Stimulated activated CD4-positive, alpha-beta T cell treated with anti-CD3 and anti-CD28 coated beads, Interleukin-4, amount 100 ng/mL, for 4 hours (primary cell): ENCODE measurements at regions not wholly inside any gene's neighbourhood (a gene's known extent, or its start where the extent isn't known, plus 50 kb on each side); places are given as distances from the start of the nearest gene placed in this dataset.
"Not testable (repeated sequence)": the region's sequence is repeated elsewhere in the genome, so short reads cannot be mapped to it uniquely, and the experiment has no call there.

Experiments used
- DNase-seq, 2 experiments: peaks; one replicate each; pipeline ENCODE4 v3.0.0-alpha.2; 2020

DNA sequence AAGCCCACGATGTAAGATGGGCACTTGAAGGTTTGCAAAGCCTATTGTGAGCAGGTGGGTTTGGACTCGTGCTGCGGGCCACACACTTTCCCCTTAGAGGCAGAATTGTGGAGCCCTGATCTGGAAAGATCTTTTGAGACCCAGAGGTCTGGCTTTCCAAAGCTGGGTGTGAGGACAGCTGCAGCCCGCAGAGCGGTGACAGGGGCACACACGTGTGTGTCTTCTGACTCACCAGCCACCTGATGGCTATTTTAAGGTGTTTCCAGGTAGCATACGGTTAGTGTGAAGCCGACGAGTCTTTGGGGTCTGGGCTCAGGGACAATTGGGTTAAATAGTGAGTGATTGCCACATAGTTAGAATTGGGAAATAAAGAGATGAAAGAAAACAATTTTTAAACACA is 108.9 kb upstream of the GSE1 start:
- no peak for DNase-seq

DNA sequence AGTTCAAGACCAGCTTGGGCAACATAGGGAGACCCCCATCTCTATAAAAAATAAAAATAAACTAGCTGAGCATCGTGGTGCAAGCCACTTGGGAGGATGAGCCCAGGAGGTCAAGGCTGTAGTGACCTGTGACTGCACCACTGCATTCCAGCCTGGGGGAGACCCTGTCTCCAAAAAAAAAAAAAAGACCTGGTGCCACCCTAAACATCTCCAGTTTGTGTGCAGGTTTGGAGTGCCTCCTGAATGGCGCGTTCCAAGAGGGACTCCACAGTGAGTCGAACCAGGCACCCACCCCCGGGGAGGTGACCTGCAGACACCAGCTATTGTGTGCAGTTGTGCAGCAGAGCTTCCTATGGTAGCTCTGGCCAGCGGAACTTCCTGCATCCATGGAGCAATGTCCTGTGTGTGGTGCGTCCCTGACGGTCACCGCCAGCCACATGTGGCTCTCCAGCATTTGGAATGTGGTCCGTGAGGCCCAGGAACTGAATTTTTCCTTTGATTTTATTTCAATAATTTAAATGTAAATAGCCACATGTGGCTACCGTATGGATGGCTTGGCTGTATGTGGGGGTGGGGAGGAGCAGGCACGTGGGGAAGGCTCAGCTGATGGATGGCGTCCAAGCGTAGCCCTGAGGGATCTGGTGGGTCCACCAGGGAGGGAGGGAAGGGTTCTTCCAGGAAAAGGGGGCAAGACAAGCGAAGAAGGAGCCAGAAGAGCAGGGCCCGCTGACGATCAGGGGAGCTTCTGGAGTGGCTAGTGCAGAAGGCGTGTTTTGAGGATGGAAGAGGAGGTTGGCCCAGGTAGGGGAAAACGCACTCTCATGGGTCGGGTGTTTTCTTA is 107.1 kb upstream of the GSE1 start:
- DNase-seq, result no peak

DNA sequence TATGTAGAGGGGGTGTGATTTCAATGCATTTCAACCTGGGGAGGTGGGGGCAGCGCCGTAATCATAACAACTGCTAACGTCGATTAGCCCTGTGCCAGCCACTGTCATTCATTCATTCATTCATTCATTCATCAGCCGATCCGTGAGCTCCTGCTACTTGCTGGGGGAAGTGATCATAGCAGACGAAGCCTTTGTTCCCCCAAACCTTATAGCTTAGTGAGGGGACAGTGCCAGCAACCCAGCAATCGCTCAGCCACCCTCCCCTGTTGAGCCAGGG is 106.5 kb upstream of the GSE1 start:
- DNase-seq, result no peak

DNA sequence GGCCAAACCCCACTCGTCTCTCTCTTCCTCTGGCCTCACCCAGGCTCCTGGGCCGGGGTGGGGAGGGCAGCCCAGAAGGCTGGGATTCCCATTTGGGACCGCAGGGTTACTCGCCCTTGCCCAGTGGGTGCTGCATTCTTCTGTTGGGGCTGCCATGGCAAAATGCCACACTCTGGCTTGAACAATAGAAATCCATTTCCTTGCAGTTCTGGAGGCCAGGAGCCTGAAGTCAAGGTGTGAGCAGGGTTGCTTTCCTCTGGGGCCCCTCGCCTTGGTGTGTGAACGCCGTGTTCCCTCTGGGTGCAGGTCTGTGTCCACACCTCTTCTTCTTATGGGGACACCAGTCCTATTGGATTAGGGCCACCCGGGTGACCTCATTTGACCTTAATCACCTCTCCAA is 105.8 kb upstream of the GSE1 start:
- no peak for DNase-seq

DNA sequence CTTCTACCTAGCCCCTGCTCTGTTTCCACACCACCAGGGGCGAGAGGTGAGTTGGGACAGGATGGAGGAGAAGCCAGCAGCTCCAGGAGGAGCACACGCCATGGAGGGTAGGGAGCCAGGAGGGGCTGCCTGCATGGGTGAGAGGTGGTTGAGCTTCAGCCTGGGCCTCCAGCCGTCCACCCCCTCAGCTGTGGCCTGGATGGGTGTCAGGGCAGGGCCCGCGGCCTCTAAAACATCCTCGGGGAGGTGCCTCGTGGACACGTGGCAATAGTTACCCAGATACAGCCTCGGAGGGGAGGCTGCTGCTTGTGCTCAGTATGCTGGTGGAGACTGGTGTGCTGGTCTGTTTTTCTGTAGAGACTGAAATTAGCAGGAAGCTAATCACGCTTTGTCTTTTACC is 104.7 kb upstream of the GSE1 start:
- no peak for DNase-seq

DNA sequence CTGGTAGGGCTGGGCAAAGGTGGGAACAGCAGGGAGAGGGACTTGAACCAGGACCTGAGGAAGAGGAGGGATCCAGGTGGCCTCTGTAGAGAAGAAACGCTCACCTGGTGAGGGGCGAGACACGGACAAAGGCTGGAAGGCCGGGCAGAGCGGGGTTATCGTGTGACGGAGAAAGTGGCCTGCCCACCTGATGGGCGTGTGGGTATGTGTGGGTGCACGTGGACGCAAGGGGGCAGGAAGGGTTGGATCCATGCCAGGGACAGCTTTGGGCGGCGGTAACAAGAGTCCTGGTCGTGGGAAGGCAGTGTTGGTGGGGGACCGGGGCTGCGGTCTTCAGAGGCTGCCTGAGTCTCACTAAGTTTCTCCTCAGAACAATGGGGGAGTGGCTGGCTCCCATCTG is 104.1 kb upstream of the GSE1 start:
- DNase-seq, result no peak

DNA sequence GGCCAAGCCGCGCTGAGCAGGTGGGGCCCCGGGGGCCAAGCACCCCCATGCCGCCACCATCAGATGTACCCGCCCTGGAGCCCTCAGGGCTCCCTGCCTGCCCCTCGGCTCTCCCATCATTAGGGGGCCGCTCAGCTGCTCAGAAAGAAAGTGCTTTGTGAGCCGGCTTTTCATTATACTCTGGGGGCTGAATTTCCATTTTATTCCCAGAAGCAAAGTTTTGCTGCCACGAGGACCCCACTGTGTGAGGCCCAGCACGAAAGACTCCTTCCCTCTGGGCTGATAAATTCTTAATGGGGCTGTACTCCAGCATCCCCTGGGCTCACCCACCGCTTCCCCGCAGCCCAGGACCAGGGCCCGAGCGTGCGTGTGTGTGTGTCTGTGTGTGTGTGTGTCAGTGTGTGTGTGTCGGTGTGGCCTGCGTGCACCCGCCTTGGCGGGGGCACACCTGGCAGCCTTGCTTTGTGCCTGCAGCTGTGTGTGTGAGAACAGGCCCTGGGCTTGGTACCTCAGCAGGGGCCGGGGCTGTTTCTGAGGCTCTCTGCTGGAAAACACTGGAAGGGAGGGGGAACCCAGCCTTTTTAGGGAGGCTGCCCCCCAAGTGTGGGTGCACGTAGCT is 103.0 kb upstream of the GSE1 start:
- no peak for DNase-seq

DNA sequence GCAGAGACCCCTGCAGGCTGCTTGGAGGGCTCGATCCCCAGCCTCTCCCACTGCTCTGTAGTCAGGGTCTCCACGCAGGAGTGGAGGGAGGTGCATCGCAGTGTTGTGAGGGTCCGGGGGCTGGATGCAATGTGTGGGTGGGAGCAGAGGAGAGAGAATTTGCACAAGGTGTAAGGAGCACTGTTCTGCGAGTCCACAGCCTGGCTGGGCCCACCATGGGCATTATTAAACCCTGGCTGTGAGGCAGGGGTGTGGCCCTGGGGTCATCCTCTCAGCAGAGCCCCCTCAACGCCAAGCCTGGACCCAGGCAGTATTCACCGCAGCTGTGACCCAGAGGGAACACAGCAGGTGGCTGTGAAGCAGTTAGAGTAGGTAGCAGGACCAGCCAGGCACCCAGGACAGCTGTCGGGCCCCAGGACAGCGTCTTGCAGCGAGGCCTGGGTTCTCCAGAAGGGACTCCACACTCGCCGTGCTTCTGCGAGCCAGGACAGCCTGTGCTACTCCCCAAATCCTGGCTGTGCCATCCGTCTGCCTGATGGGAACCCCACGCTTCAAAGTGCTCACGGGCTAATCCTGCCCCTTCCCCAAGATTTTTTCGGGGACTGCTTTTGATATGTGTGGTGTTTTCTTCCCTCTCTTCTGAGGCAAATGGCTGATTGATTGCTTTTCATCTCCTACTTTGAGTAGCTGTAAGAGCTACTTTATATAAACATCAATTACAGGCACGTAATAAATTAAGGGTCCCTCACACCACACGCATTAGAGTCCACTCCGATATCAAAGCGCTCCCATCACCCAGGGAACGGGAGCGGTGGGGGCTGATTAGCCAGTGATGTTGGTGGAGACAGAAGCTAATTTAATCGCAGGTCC is 100.9 kb upstream of the GSE1 start:
- DNase-seq, result no peak

DNA sequence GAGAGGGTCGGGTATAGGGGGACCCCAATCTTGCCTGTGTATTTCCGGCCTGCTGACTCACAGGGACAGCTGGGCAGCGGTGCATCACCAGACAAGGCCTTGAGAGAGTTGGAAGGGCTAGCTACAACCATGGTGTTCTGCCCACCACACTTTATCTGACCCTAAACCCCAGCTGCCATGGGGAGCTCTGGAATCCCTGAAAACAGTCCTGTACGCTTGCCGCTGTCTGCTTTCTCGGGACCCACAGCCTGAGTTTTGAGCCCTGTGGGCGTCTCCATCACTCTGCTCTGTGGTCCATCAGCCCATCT is 100.4 kb upstream of the GSE1 start:
- DNase-seq, result no peak

DNA sequence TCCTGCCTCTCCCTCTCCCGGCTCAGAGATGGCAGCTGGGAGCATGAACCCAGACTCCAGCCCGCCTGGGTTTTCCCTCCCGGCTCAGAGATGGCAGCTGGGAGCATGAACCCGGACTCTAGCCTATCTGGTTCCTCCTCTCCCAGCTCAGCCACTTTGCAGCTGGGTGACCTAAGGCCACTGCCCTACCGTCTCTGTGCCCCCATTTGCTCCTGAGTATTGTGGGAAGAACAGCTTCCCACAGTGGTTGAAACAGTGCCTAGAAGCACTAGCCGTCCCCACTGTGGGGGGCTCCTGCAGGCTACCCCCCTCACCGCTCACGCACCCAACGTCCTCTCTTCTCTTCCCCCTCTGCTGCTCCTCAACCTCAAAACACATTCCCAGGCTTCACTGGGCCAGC is 99.9 kb upstream of the GSE1 start:
- no peak for DNase-seq

DNA sequence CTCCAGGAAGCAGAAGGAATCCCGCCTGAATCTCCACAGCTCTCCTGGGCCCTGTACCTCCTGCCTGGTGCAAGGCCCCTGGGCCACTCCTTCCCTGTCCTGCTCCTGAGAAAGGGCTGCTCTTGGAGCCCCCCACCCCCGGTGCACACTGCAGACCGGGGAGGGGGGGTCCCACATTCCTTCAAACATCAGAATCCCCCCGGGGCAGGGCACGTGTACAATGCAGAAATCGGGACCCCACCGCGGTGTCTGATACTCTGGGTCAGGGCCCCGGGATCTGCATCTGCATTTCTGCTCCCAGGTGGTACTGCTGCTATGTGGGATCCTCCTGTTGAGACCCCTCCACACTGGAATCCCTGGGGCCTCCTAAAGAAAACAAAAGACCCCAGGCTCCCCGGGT is 99.5 kb upstream of the GSE1 start:
- no peak for DNase-seq

DNA sequence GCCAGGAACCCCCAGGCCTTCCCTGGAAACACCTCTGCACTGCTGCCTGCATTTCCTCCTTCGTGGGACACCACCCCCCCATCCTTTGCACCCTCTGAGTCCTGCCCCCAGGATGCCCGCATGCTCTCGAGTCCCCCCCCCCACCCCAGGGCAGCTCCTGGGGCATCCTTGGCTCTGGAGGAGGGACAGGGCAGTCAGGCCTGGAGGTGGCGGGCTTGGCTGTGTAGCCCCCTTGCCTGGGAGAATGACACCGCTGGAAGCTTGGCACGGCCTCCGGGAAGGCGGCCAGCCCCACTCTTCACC is 98.9 kb upstream of the GSE1 start:
- DNase-seq, result no peak

DNA sequence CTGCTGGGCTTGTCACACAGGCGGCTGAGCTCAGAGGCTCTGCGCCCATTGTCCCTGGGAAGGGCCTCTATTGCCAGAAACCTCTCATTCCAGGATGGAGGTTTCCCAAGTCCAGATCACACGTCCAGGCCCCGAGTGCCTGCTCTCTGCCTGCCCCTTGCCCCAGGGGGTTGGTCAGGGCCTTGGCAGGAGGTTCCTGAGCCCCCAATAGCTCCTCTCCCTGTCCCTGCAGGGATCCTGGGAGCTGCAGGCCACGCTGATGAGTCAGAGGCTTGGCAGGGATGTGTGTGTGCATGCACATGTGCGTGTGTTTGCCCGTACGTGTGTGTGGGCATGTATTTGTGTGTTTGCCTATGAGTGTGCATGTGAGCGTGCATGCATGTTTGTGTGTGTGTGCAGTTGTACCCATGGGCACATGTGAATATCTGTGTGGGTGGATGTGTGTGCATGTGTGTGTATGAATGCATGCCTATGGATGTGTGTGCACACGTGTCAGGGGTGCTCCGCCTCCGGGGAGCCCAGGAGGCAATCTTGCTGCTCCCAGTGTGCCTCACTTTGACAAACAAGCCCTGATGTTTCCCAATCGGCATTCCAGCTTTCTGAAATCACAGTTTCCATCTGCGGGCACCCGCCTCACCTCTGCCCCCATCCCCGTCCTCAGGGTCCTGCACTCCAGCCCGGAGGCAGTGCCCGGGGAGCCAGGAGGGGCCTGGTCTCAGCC is 98.4 kb upstream of the GSE1 start:
- no peak for DNase-seq

DNA sequence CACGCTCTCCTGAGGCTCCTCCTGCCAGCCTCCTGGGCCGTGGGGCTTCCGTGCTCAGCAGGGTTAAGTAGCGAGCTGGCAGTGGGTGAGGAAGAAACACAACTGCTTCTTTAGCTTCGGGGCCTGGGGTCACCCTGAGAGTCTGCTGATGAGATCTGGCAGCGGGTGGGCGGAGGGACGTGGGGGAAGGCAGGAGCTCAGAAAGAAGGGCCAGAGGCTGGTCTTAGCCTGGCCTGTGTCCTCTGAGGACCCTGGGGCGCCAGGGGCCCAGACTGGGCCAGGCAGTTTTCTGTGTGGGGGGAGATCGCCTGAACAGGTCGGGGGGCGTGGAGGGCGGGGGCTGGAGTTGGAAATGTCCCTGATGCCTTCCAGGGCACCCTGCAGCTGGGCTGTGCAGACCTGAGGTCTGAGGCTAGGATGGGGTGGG is 97.8 kb upstream of the GSE1 start:
- no peak for DNase-seq

DNA sequence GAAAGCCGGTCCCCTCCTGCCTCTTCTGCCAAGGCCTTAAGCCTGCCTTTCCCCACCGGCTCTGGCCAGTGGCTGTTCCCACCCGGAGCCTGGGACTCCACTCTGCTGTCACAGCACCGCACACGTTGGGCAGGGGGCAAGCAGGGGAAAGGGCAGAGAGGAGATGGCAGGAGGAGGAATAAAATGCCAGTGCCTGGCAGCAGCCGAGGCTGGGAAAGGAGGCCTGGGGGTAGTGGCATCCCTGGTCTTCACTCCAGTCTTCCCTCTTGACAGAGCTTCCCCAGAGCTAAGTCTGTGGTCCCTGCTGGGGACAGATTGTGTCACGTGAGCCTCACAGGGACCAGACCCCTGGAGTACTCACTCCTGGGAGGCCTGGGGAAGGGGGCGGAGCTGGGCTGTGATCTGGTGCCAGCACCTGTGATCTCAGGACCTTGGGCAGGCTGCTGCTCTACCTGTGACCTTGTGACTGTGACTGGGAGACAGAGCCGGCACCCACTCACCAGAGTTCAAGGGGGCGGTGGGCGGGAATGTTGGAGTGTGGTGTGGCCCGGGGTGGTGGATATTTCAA is 97.2 kb upstream of the GSE1 start:
- DNase-seq, result no peak

DNA sequence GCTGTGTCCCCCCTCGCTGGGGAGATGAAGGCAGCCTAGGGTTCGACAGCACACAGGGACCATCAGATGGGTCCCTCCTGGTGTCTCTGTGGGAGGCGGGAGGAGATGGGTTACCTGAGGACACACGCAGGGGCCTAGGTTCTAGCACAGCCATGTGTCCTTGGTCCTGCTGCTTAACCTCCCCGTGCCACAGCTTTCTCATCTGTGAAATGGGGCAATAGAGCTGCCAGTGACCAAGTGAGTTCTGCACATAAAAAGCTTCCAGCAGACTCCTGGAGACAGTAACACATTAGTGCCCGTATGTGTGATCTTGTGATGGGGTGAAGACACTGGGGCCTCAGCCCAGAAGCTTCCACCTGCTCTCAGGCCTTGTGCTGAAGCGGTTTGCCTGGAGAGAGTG is 96.0 kb upstream of the GSE1 start:
- DNase-seq, result no peak

DNA sequence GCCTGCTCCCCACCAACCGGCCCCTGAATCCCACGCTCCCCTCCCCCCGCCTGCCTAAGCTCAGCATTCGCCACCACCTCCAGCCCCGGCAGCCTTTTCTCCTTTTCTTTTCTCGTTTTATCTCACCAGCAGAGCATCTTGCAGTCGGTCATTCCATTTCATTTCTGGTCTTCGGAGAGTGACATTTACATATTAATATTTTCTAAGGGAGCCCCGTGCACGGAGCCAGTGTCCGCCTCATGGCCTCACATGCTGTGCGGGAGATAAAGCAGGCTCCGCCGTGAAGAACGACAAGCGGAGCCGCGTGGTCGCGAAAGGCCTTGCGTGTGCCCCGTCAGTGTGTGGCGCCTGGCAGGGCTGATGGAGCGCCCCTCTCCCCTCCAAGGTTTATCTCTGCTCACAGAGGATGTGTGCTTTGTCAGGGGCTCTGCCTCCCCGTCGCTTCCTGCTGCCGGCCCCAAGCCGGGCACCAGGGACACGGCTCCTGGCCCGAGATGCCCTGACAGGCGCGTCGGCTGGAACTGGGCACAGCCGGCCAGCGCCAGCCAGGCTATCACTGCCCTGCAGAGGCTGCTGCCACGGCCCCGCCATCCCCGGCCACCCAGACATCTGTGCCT is 95.5 kb upstream of the GSE1 start:
- DNase-seq, result no peak

DNA sequence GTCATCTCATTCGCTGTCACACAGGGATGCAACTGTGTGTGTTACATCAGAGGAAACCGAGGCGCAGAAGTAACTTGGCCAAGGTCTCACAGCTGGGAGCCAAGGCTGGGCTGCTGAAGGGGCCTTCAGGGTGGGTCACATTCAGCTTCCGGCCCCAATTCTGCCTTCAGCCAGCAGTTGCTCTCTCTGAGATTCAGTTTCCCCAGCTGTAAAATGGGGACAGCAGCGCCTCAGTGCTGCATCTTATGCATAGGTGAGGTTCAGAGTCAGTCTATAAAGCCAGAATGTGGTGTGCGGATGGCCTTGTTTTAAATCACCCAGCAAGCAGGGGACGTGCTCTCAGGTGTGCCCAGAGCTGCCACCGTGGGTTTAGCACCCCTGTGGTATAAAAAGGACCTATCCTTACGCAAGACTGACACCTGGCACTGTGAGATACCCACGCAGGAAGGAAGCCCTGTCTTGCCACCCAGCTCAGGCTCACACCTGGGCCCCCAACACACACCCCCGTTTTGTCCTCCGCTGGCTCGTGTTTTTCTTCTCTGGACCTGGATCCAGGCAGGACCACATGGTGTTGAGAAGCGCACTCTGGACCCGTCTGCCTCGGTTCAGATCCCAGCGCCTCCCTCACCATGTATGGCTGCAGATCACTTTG is 94.6 kb upstream of the GSE1 start:
- DNase-seq, result no peak

DNA sequence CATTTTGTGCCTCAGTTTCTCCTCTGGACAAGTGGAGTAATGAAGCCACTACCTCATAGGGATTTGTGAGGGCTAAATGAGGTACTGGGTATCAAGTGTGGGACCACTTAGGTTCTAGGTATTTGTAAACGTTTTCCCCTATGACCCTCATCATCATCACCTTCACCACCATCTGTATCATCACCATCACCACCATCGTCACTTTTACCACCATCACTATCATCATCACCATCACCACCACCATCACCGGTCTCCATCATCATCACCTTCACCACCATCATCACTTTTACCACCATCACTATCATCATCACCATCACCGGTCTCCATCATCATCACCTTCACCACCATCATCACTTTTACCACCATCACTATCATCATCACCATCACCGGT is 94.1 kb upstream of the GSE1 start:
- not testable (repeated sequence) for DNase-seq

DNA sequence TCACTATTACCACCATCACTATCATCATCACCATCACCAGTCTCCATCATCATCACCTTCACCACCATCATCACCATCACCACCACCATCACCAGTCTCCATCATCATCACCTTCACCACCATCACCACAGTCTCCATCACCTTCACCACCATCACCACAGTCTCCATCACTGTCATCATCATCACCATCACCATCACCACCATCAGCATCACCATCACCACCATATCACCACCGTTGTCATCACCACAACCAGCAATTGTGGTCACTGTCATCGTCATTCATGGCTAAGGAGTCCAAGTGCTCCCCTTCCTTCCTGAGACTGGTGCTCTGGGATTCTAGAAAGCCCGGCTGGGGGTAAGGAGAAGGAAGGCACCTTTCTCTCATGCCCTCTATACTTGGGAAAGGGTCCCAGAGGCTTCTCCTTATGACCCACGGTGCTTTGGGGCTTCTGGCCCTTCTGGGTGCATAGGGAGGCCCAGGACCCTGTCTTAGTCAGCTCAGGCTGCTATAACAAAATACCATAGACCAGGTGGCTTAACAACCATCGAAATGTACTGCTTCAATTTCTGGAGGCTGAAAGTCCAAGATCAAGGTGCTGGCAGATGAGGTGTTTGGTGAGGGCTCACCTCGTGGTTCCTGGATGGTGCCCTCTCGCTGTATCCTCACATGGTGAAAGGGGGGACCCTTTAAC is 93.4 kb upstream of the GSE1 start:
- DNase-seq, result no peak

DNA sequence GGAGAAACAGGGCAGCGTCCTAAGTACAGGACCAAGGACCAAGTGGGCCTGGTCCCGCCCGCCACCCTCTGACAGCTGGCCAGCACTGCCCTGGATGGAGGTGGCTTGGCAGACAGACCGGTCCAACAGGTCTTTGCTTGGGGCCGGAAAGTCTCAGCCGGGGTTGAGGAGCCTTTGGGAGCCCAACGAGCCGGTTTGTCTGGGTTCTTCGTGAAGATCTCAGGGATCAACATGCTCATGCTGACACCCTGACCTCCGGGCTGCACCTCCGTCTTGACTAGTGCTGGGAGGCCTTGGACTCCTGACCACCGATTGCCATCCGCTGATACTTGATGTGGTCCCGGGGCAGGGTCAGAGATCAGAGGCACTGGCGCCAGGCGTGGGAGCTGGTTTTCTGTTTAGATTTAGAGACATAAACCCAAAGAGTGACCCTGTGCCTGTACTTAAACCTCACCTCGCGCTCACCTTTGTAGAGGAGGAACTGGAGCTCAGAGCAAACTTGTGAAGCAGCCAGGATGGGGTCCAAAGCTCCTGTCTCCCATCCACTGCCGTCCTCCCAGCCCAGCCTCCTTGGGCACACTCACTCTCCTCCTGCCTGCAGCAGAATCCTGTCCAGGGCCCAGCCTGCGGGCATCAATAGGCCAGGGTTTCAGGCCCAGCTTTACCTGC is 92.1 kb upstream of the GSE1 start:
- DNase-seq, result no peak
